GM12891 (cell line): ENCODE measurements at regions not wholly inside any gene's neighbourhood (a gene's known extent, or its start where the extent isn't known, plus 50 kb on each side); places are given as distances from the start of the nearest gene placed in this dataset.

Experiments
- PAX5 ChIP-seq: IDR thresholded peaks from 2 replicates; pipeline ENCODE4 v1.6.1; 2011; ENCODE audit warnings: low read length, moderate library complexity, mild to moderate bottlenecking; ENCODE audit not compliant: insufficient read depth, severe bottlenecking
- POLR2A ChIP-seq: IDR thresholded peaks from 2 replicates; pipeline ENCODE4 v1.6.1; 2011; ENCODE audit warnings: low read depth, low read length, control low read depth
- POLR2AphosphoS5 ChIP-seq: IDR thresholded peaks from 2 replicates; pipeline ENCODE4 v1.6.1; 2011; ENCODE audit warnings: low read depth, low read length, control low read depth
- SPI1 ChIP-seq: IDR thresholded peaks from 2 replicates; pipeline ENCODE4 v1.6.1; 2011; ENCODE audit warnings: low read depth, low read length, control low read depth
- TAF1 ChIP-seq: IDR thresholded peaks from 2 replicates; pipeline ENCODE4 v1.6.1; 2011; ENCODE audit warnings: low read depth, low read length, control low read depth

DNA sequence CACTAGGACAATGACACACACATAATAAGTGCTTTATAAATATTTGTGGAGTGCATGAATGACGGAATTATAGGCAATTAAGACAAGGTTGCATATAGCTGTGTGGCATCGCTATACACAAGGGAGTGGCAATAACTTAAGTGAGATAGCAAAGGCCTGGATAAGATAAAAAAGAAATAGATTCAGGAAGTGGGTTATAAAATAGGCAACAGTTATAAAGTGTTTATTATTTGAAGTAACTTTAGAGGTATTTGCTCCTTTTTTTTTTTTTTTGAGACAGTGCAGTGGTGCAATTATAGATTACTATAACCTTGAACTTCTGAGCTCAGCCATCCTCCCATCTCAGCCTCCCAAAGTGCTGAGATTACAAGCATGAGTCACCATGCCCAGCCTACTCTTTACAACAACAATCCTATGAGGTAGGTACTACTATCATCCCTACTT lies 75.9 kb upstream of the LOC128125822 start:
- no peak for TF ChIP-seq POLR2A
- TF ChIP-seq POLR2AphosphoS5, result no peak
- no peak for TF ChIP-seq PAX5
- TF ChIP-seq TAF1, result no peak
- no peak for TF ChIP-seq SPI1
